HCT116 (cell line): ENCODE measurements at regions not wholly inside any gene's neighbourhood (a gene's known extent, or its start where the extent isn't known, plus 50 kb on each side); places are given as distances from the start of the nearest gene placed in this dataset.

Experiments used
- ATAC-seq: fragments of 200-7000 bp; cut with Tn5 transposase; 2 replicates; pipeline ENCODE4 v1.9.1; 2020; ENCODE audit warnings: mild to moderate bottlenecking, moderate library complexity
- BruUV-seq: library from RNA; stranded (reverse); fragments of 400-500 nt; replicated peaks from 2 replicates; lab custom pipeline; 2021; lab: Mats Ljungman, UMichigan
- CTCF ChIA-PET: fragments of 300-600 bp; sonication (Branson Sonifier 250); formaldehyde crosslinking; loops from one replicate; lab custom pipeline; 2021; ENCODE audit warnings: antibody characterized with exemption; lab: Charles Lee
- POLR2A ChIA-PET: fragments of 300-600, 350-600 bp; sonication (Branson Sonifier 250); formaldehyde crosslinking; loops from one replicate; lab custom pipeline; 2021; ENCODE audit warnings: antibody characterized with exemption; lab: Charles Lee
- RAD21 ChIA-PET, 2 experiments: fragments of 300-600 bp; sonication (Branson Sonifier 250); formaldehyde crosslinking; loops; one replicate each; lab custom pipeline; 2023; ENCODE audit warnings: low total read pairs in 2 of 2; ENCODE audit not compliant: uncharacterized antibody in 2 of 2, unreplicated experiment in 2 of 2, low non-redundant PET in 1 of 2; lab: Charles Lee
- DNase-seq: peaks from one replicate; pipeline ENCODE4 v3.0.0-alpha.2; 2010; ENCODE audit warnings: low read depth, low spot score
- H2AFZ ChIP-seq: fragments of 200-600 bp; shearing (Covaris generic), sonication (generic); 2 replicates; pipeline ENCODE4 v1.6.1; 2017; ENCODE audit warnings: low read depth, mixed run types, mixed read lengths, antibody characterized with exemption, low read length; ENCODE audit not compliant: poor library complexity, severe bottlenecking
- H3K27ac ChIP-seq: 2 replicates; pipeline ENCODE4 v1.5.1; 2012; ENCODE audit warnings: low read depth, low read length
- H3K27me3 ChIP-seq: fragments of 200-600 bp; sonication (generic); 2 replicates; pipeline ENCODE4 v1.6.1; 2016; ENCODE audit warnings: mixed run types, low read length, mixed read lengths; ENCODE audit not compliant: insufficient read depth
- H3K36me3 ChIP-seq, 2 experiments: fragments of 200-500 bp in 1 of 2; fragments of 200-600 bp in 1 of 2; sonication (Bioruptor generic) in 1 of 2; sonication (generic) in 1 of 2; 2 replicates each; pipeline versions ENCODE4 v1.5.1 to v1.6.1; 2014 to 2016; ENCODE audit warnings: low read length in 2 of 2, inconsistent platforms in 1 of 2, mixed read lengths in 1 of 2, mixed run types in 1 of 2; ENCODE audit not compliant: insufficient read depth in 2 of 2, control insufficient read depth in 1 of 2
- H3K4me1 ChIP-seq, 2 experiments: fragments of 200-600 bp in 1 of 2; sonication (generic) in 1 of 2; 2 replicates each; pipeline versions ENCODE4 v1.5.1 to v1.6.1; 2012 to 2017; ENCODE audit warnings: low read length in 2 of 2, inconsistent platforms in 1 of 2, mild to moderate bottlenecking in 1 of 2, mixed read lengths in 1 of 2, mixed run types in 1 of 2, moderate library complexity in 1 of 2; ENCODE audit not compliant: insufficient read depth in 2 of 2, control insufficient read depth in 1 of 2
- H3K4me2 ChIP-seq: fragments of 200-600 bp; sonication (generic); 2 replicates; pipeline ENCODE4 v1.6.1; 2017; ENCODE audit warnings: mixed run types, low read length, mixed read lengths
- H3K4me3 ChIP-seq, 2 experiments: fragments of 200-600 bp in 1 of 2; sonication (generic) in 1 of 2; replicated peaks in 1 of 2; 2 replicates each; pipeline ENCODE4 v1.5.1; 2011 to 2016; ENCODE audit warnings: low read length in 2 of 2, control low read depth in 1 of 2, low read depth in 1 of 2, mild to moderate bottlenecking in 1 of 2, mixed read lengths in 1 of 2, mixed run types in 1 of 2
- H3K79me2 ChIP-seq: fragments of 200-600 bp; sonication (generic); 2 replicates; pipeline ENCODE4 v1.6.1; 2017; ENCODE audit warnings: mild to moderate bottlenecking, mixed run types, low read length, moderate library complexity, mixed read lengths; ENCODE audit not compliant: insufficient read depth
- H3K9ac ChIP-seq: fragments of 200-600 bp; sonication (generic); 2 replicates; pipeline ENCODE4 v1.6.1; 2016; ENCODE audit warnings: low read length, mixed read lengths
- H3K9me2 ChIP-seq: fragments of 200-600 bp; sonication (generic), shearing (Covaris generic); 2 replicates; pipeline ENCODE4 v1.6.1; 2017; ENCODE audit warnings: mixed run types, mild to moderate bottlenecking, moderate library complexity; ENCODE audit not compliant: insufficient read depth
- H3K9me3 ChIP-seq, 2 experiments: fragments of 200-500 bp in 1 of 2; fragments of 200-600 bp in 1 of 2; sonication (Bioruptor generic) in 1 of 2; sonication (generic) in 1 of 2; 2 replicates each; pipeline ENCODE4 v1.6.1; 2014 to 2017; ENCODE audit warnings: low read length in 2 of 2, mixed read lengths in 2 of 2, inconsistent platforms in 1 of 2, low read depth in 1 of 2, mild to moderate bottlenecking in 1 of 2, mixed run types in 1 of 2, moderate library complexity in 1 of 2; ENCODE audit not compliant: control insufficient read depth in 1 of 2, insufficient read depth in 1 of 2
- H4K20me1 ChIP-seq: fragments of 200-600 bp; sonication (generic), shearing (Covaris generic); 2 replicates; pipeline ENCODE4 v1.6.1; 2017; ENCODE audit warnings: mixed run types, mild to moderate bottlenecking, moderate library complexity; ENCODE audit not compliant: insufficient read depth
- ATF3 ChIP-seq: IDR thresholded peaks from 2 replicates; pipeline ENCODE4 v1.6.1; 2012
- CEBPB ChIP-seq: IDR thresholded peaks from 2 replicates; pipeline ENCODE4 v1.6.1; 2012; ENCODE audit warnings: low read depth
- CTCF ChIP-seq, 3 experiments: fragments of 200-600 bp in 1 of 3; sonication (generic) in 1 of 3; IDR thresholded peaks in 2 of 3; conservative IDR thresholded peaks in 1 of 3; 2 replicates each; pipeline ENCODE4 v1.5.1; 2012 to 2017; ENCODE audit warnings: low read depth in 2 of 3, low read length in 2 of 3, antibody characterized with exemption in 1 of 3, borderline replicate concordance in 1 of 3, control low read depth in 1 of 3, mild to moderate bottlenecking in 1 of 3, mixed read lengths in 1 of 3, mixed run types in 1 of 3, moderate library complexity in 1 of 3; ENCODE audit not compliant: insufficient read depth in 1 of 3
- EGR1 ChIP-seq: IDR thresholded peaks from 2 replicates; pipeline ENCODE4 v1.6.1; 2012; ENCODE audit warnings: low read depth
- ELF1 ChIP-seq: IDR thresholded peaks from 2 replicates; pipeline ENCODE4 v1.6.1; 2012; ENCODE audit warnings: low read depth, borderline replicate concordance
- EZH2 ChIP-seq: fragments of 200-600 bp; sonication (generic); IDR thresholded peaks from 2 replicates; pipeline ENCODE4 v1.6.1; 2017; ENCODE audit warnings: antibody characterized with exemption, mixed run types
- FOSL1 ChIP-seq: IDR thresholded peaks from 2 replicates; pipeline ENCODE4 v1.6.1; 2012; ENCODE audit warnings: low read depth
- POLR2AphosphoS5 ChIP-seq: IDR thresholded peaks from 2 replicates; pipeline ENCODE4 v1.6.1; 2011; ENCODE audit warnings: mild to moderate bottlenecking, low read depth, low read length, moderate library complexity
- RAD21 ChIP-seq: IDR thresholded peaks from 2 replicates; pipeline ENCODE4 v1.6.1; 2012; ENCODE audit warnings: low read depth, mild to moderate bottlenecking
- REST ChIP-seq: IDR thresholded peaks from 2 replicates; pipeline ENCODE4 v1.6.1; 2012; ENCODE audit warnings: low read depth
- SIN3A ChIP-seq: IDR thresholded peaks from 2 replicates; pipeline ENCODE4 v1.6.1; 2012; ENCODE audit warnings: low read depth
- SP1 ChIP-seq: IDR thresholded peaks from 2 replicates; pipeline ENCODE4 v1.6.1; 2012; ENCODE audit warnings: low read depth
- SRF ChIP-seq: IDR thresholded peaks from 2 replicates; pipeline ENCODE4 v1.6.1; 2012; ENCODE audit warnings: low read depth
- TCF7L2 ChIP-seq: IDR thresholded peaks from 2 replicates; pipeline ENCODE4 v1.7.0; 2011; ENCODE audit warnings: borderline replicate concordance, inconsistent platforms; ENCODE audit not compliant: insufficient read depth, insufficient read length; ENCODE audit errors: extremely low read depth
- ZFX ChIP-seq: fragments of 450-650 bp; IDR thresholded peaks from 2 replicates; pipeline ENCODE4 v1.6.1; 2017
- ZNF274 ChIP-seq: fragments of 200-500 bp; sonication (Bioruptor generic); IDR thresholded peaks from 2 replicates; pipeline ENCODE4 v1.6.1; 2014; ENCODE audit warnings: mild to moderate bottlenecking, low read depth, low read length, inconsistent platforms
- intact Hi-C: fragments of 100-400 bp; cut with micrococcal nuclease; formaldehyde crosslinking; loops from 2 replicates; pipeline ENCODE4 v1.10.0; 2022
- TF ChIP-seq, protein P1 (sequence below): IDR thresholded peaks from 2 replicates; pipeline ENCODE4 v1.6.1; 2012

- no peak for TF ChIP-seq CTCF (IDR thresholded peaks at IDR 0.05 in 2 of 3, conservative IDR thresholded peaks at IDR 0.05 in 1 of 3; ENCODE audit: borderline replicate concordance in 1 of 3, insufficient read depth in 1 of 3, low read depth in 2 of 3, low read length in 2 of 3)
Observed at GRCh38 chr7:35495844-35496243, 199.1 kb downstream of the HERPUD2 start (continued).

GRCh38 chr7:35495377-35495776 lies 199.6 kb downstream of the HERPUD2 start:
- Histone ChIP-seq H3K36me3 (no peaks in the 10 kb centered on the region), H3K4me1 (no peaks in the 10 kb centered on the region), H3K79me2 (no peaks in the 10 kb centered on the region), H3K4me3 (no peak overlapping the region), H3K27ac (no peak overlapping the region), H3K9ac (no peak overlapping the region), H3K4me2 (no peak overlapping the region), H3K9me2 (no peaks in the 10 kb centered on the region), H2AFZ (no peak overlapping the region), H3K27me3 (no peaks in the 10 kb centered on the region), H3K9me3 (no peaks in the 10 kb centered on the region), H4K20me1 (no peaks in the 10 kb centered on the region)
- ATAC-seq: no peak
- no peak for DNase-seq
- POLR2A ChIA-PET: no interaction called here
- intact Hi-C loops: no loop called here
- no TSS peak for BruUV-seq
- RAD21 ChIA-PET: no interaction called here
- CTCF ChIA-PET: no interaction called here
- TF ChIP-seq REST: no peak
- no peak for TF ChIP-seq SP1
- no peak for TF ChIP-seq TCF7L2
- no peak for TF ChIP-seq EGR1
- no peak for TF ChIP-seq SIN3A
- TF ChIP-seq CEBPB: no peak
- TF ChIP-seq ATF3: no peak
- no peak for TF ChIP-seq ELF1
- TF ChIP-seq, protein P1, sequence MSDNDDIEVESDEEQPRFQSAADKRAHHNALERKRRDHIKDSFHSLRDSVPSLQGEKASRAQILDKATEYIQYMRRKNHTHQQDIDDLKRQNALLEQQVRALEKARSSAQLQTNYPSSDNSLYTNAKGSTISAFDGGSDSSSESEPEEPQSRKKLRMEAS: no peak
- no peak for TF ChIP-seq POLR2AphosphoS5
- no peak for TF ChIP-seq FOSL1
- TF ChIP-seq EZH2: no peak
- TF ChIP-seq RAD21: no peak
- TF ChIP-seq ZNF274: no peak
- no peak for TF ChIP-seq ZFX
- TF ChIP-seq SRF: no peak
- no peak for TF ChIP-seq CTCF (IDR thresholded peaks at IDR 0.05 in 2 of 3, conservative IDR thresholded peaks at IDR 0.05 in 1 of 3; ENCODE audit: borderline replicate concordance in 1 of 3, insufficient read depth in 1 of 3, low read depth in 2 of 3, low read length in 2 of 3)
